ENCODE measurements at regions not wholly inside any gene's neighbourhood (a gene's known extent, or its start where the extent isn't known, plus 50 kb on each side); places are given as distances from the start of the nearest gene placed in this dataset.

- Histone ChIP-seq H2AFZ (ENCODE audit: low read depth, low read length, poor library complexity, severe bottlenecking) (no peak overlapping the region), H4K20me1 (ENCODE audit: insufficient read depth) (no peaks in the 10 kb centered on the region), H3K4me1 (ENCODE audit: control insufficient read depth in 1 of 2, insufficient read depth in 2 of 2, low read length in 2 of 2) (no peaks in the 10 kb centered on the region), H3K4me3 (replicated peaks in 1 of 2; ENCODE audit: low read depth in 1 of 2, low read length in 2 of 2) (no peak overlapping the region), H3K9me3 (ENCODE audit: control insufficient read depth in 1 of 2, insufficient read depth in 1 of 2, low read depth in 1 of 2, low read length in 2 of 2) (no peaks in the 10 kb centered on the region), H3K9me2 (ENCODE audit: insufficient read depth) (no peaks in the 10 kb centered on the region), H3K27ac (ENCODE audit: low read depth, low read length) (no peak overlapping the region), H3K4me2 (ENCODE audit: low read length) (no peak overlapping the region), H3K79me2 (ENCODE audit: insufficient read depth, low read length) (no peaks in the 10 kb centered on the region), H3K9ac (ENCODE audit: low read length) (no peak overlapping the region), H3K27me3 (ENCODE audit: insufficient read depth, low read length) (0 out of 2 replicates have a peak, but pooled peaks cover 8% of the 10 kb centered on the region), H3K36me3 (ENCODE audit: control insufficient read depth in 1 of 2, insufficient read depth in 2 of 2, low read length in 2 of 2) (no peaks in the 10 kb centered on the region)
- no TSS peak for BruUV-seq (replicated peaks)
- DNase-seq (ENCODE audit: low read depth, low spot score), result no peak
- TF ChIP-seq SP1 (IDR thresholded peaks at IDR 0.05; ENCODE audit: low read depth), result no peak
- no peak for TF ChIP-seq ZNF274 (IDR thresholded peaks at IDR 0.05; ENCODE audit: low read depth, low read length)
- no peak for TF ChIP-seq CBX3 (IDR thresholded peaks at IDR 0.05; ENCODE audit: low read depth)
- TF ChIP-seq FOSL1 (IDR thresholded peaks at IDR 0.05; ENCODE audit: low read depth), result no peak
- TF ChIP-seq ZFX (IDR thresholded peaks at IDR 0.05), result no peak
- TF ChIP-seq POLR2A (IDR thresholded peaks at IDR 0.05; ENCODE audit: borderline replicate concordance, extremely low read depth, insufficient read depth, insufficient read length), result no peak
- no peak for TF ChIP-seq ELF1 (IDR thresholded peaks at IDR 0.05; ENCODE audit: borderline replicate concordance, low read depth)
- TF ChIP-seq RAD21 (IDR thresholded peaks at IDR 0.05; ENCODE audit: low read depth), result no peak
- no peak for TF ChIP-seq SIN3A (IDR thresholded peaks at IDR 0.05; ENCODE audit: low read depth)
- TF ChIP-seq JUND (IDR thresholded peaks at IDR 0.05), result no peak
- TF ChIP-seq TCF7L2 (IDR thresholded peaks at IDR 0.05; ENCODE audit: borderline replicate concordance, extremely low read depth, insufficient read depth, insufficient read length), result no peak
- no peak for TF ChIP-seq EZH2 (IDR thresholded peaks at IDR 0.05)
- no peak for TF ChIP-seq YY1 (IDR thresholded peaks at IDR 0.05; ENCODE audit: extremely low read depth, insufficient replicate concordance, low read depth, low read length)
- TF ChIP-seq ATF3 (IDR thresholded peaks at IDR 0.05), result no peak
- no peak for TF ChIP-seq REST (IDR thresholded peaks at IDR 0.05; ENCODE audit: low read depth)
- no peak for TF ChIP-seq EGR1 (IDR thresholded peaks at IDR 0.05; ENCODE audit: low read depth)
- TF ChIP-seq ZBTB33 (IDR thresholded peaks at IDR 0.05; ENCODE audit: extremely low read depth, insufficient replicate concordance, low read length), result no peak
- no peak for TF ChIP-seq EZH2phosphoT487 (IDR thresholded peaks at IDR 0.05; ENCODE audit: borderline replicate concordance)
- ChIA-PET RAD21 (ENCODE audit: low non-redundant PET in 1 of 2, low total read pairs in 2 of 2, uncharacterized antibody in 2 of 2, unreplicated experiment in 2 of 2) (no interaction called here), CTCF (no interaction called here), POLR2A (no interaction called here)
- intact Hi-C loops (cut with micrococcal nuclease), result no loop called here
- ATAC-seq, result no peak
These were observed 119.8 kb upstream of the PCBD1 start for GRCh38 chr10:71008150-71008549.

Data from HCT116 (cell line).